AG04450 (cell line): ENCODE measurements at regions not wholly inside any gene's neighbourhood (a gene's known extent, or its start where the extent isn't known, plus 50 kb on each side); places are given as distances from the start of the nearest gene placed in this dataset.

ENCODE experiments used
- CTCF ChIA-PET: fragments of 300-600, 350-600 bp; formaldehyde crosslinking; extraction: SDS; loops from one replicate; lab custom pipeline; 2022; ENCODE audit warnings: antibody characterized with exemption, inconsistent platforms; lab: Charles Lee
- POLR2A ChIA-PET: fragments of 350-600 bp; formaldehyde crosslinking; extraction: SDS; loops from one replicate; lab custom pipeline; 2021; ENCODE audit warnings: antibody characterized with exemption, inconsistent platforms; lab: Yijun Ruan, JAX
- DNase-seq: peaks from one replicate; pipeline ENCODE4 v3.0.0-alpha.2; 2011; ENCODE audit warnings: low read depth, low spot score
- H3K27ac ChIP-seq: one replicate; pipeline ENCODE4 v1.5.1; 2012; ENCODE audit warnings: low read depth, low read length, control low read depth
- H3K27me3 ChIP-seq: one replicate; pipeline ENCODE4 v1.6.0; 2012; ENCODE audit warnings: low read length; ENCODE audit not compliant: control insufficient read depth, insufficient read depth
- H3K4me3 ChIP-seq: 2 replicates; pipeline ENCODE4 v1.5.1; 2011; ENCODE audit warnings: mild to moderate bottlenecking, low read depth, low read length, control low read depth
- H3K9me3 ChIP-seq: 2 replicates; pipeline ENCODE4 v1.5.1; 2012; ENCODE audit warnings: low read length; ENCODE audit not compliant: control insufficient read depth, insufficient read depth
- TF ChIP-seq, protein P1 (sequence below): IDR thresholded peaks from 2 replicates; pipeline ENCODE4 v1.5.1; 2011; ENCODE audit warnings: low read depth, low read length, control low read depth, inconsistent platforms

- Histone ChIP-seq H3K27me3 (no peaks in the 10 kb centered on the region), H3K4me3 (no peak overlapping the region), H3K9me3 (no peaks in the 10 kb centered on the region), H3K27ac (no peak overlapping the region)
- TF ChIP-seq, protein P1, sequence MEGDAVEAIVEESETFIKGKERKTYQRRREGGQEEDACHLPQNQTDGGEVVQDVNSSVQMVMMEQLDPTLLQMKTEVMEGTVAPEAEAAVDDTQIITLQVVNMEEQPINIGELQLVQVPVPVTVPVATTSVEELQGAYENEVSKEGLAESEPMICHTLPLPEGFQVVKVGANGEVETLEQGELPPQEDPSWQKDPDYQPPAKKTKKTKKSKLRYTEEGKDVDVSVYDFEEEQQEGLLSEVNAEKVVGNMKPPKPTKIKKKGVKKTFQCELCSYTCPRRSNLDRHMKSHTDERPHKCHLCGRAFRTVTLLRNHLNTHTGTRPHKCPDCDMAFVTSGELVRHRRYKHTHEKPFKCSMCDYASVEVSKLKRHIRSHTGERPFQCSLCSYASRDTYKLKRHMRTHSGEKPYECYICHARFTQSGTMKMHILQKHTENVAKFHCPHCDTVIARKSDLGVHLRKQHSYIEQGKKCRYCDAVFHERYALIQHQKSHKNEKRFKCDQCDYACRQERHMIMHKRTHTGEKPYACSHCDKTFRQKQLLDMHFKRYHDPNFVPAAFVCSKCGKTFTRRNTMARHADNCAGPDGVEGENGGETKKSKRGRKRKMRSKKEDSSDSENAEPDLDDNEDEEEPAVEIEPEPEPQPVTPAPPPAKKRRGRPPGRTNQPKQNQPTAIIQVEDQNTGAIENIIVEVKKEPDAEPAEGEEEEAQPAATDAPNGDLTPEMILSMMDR: no peak
- CTCF ChIA-PET: no interaction called here
- no peak for DNase-seq
- POLR2A ChIA-PET: no interaction called here
These were observed 831.6 kb downstream of the BRINP3 start for GRCh38 chr1:189646066-189646465.

- Histone ChIP-seq H3K4me3 (no peak overlapping the region), H3K27me3 (no peaks in the 10 kb centered on the region), H3K9me3 (no peaks in the 10 kb centered on the region), H3K27ac (no peak overlapping the region)
- TF ChIP-seq, protein P1: no peak
- peak; percentile 3 for DNase-seq
- ChIA-PET POLR2A (no interaction called here), CTCF (no interaction called here)
These were observed 822.8 kb downstream of the BRINP3 start for GRCh38 chr1:189654906-189655305.

DNA sequence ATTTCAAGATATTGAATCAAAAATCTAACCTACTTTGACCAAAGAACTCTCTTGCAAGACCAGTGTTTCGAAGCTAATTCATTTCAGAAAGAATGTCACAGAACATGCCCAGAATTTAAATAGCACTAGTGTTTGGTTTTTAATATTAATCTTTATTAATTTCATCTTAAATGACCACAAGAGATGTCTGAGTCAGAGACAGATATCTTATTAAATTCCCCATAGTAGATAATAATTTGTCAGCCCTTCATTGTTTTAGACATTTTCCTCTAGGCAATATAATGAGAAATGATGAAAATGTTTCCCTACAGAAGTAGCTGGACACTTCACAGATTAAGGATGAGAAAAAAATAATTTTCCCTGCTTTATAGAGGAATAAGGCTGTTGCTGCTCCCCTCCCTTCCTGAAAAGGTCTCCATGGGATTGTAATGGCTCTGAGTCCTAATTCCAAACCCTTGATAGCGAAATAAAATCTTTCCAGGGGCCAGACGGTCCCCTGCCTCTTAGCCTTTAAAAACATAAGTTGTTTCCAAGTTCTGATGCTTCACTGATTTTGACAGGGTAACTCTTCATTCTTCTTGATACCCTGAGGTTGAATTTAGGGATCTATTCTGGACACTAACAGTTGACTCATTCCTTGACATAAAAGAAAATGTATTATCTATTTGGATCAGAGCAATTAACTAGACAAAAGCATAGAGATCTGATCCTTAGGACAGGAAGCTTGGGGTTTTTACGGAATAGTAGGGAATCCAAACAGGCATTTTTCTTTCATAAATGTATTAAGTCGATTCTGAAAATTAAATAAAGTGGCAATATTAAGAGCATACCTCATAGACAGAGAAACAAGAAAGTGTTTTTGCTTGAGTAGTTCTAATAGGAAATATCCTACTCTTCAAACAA lies 820.8 kb downstream of the BRINP3 start:
- H3K27ac ChIP-seq: no peak overlapping the region
- no peak for DNase-seq
- H3K27me3 ChIP-seq: no peaks in the 10 kb centered on the region
- TF ChIP-seq, protein P1: no peak
- no peaks in the 10 kb centered on the region for H3K9me3 ChIP-seq
- CTCF ChIA-PET: no interaction called here
- no peak overlapping the region for H3K4me3 ChIP-seq
- POLR2A ChIA-PET: no interaction called here

DNA sequence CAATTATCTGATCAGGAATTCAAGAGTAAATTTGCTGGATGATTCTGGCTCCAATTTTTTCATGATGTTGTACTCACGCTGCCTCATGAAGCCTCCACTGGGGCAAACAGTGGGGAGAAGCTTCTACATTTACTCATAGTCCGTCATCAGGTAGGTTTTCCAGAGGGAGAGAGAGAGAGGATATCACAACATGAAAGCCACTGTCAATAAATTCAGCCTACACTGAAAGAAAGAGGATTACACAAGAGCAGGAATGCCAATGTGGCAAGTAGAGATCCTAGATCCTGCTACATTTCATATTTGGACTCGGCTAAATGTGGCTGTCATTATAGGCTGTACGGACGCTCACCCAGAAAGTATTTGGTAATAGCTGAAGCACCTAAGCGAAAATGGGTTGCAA lies 819.9 kb downstream of the BRINP3 start:
- Histone ChIP-seq H3K4me3 (no peak overlapping the region), H3K27me3 (no peaks in the 10 kb centered on the region), H3K9me3 (no peaks in the 10 kb centered on the region), H3K27ac (no peak overlapping the region)
- ChIA-PET CTCF (no interaction called here), POLR2A (no interaction called here)
- TF ChIP-seq, protein P1: no peak
- DNase-seq: no peak

GRCh38 chr1:189658381-189658780 lies 819.3 kb downstream of the BRINP3 start:
- no peaks in the 10 kb centered on the region for H3K27me3 ChIP-seq
- TF ChIP-seq, protein P1: no peak
- CTCF ChIA-PET: no interaction called here
- DNase-seq: no peak
- POLR2A ChIA-PET: no interaction called here
- no peaks in the 10 kb centered on the region for H3K9me3 ChIP-seq
- no peak overlapping the region for H3K27ac ChIP-seq
- H3K4me3 ChIP-seq: no peak overlapping the region
